Tibial nerve (tissue), 4 donors: ENCODE measurements at regions not wholly inside any gene's neighbourhood (a gene's known extent, or its start where the extent isn't known, plus 50 kb on each side); places are given as distances from the start of the nearest gene placed in this dataset.

ENCODE experiments used
- CTCF ChIP-seq, 5 experiments: fragments of 200-600 bp in 3 of 5; fragments of 450-650 bp in 2 of 5; sonication (generic) in 3 of 5; IDR thresholded peaks; one replicate each; pipeline ENCODE4 v1.5.1; 2016 to 2019; ENCODE audit warnings: antibody characterized with exemption in 5 of 5, mild to moderate bottlenecking in 3 of 5, moderate library complexity in 2 of 5
- EP300 ChIP-seq, 2 donors: sonication (generic); formaldehyde crosslinking; IDR thresholded peaks; one replicate each; pipeline ENCODE4 v1.6.1; 2017; ENCODE audit warnings: antibody characterized with exemption in 2 of 2, mild to moderate bottlenecking in 1 of 2
- POLR2A ChIP-seq, 2 donors: fragments of 450-650 bp; IDR thresholded peaks; one replicate each; pipeline ENCODE4 v1.6.1; 2017; ENCODE audit warnings: antibody characterized with exemption in 2 of 2, mild to moderate bottlenecking in 2 of 2, moderate library complexity in 2 of 2

GRCh38 chr2:172179045-172179701 is 76.5 kb upstream of the DLX2 start:
- TF ChIP-seq CTCF (IDR thresholded peaks at IDR 0.05) (no peak), POLR2A (IDR thresholded peaks at IDR 0.05) (no peak), EP300 (IDR thresholded peaks at IDR 0.05) (no peak)
